HCT116 (cell line): ENCODE measurements at regions not wholly inside any gene's neighbourhood (a gene's known extent, or its start where the extent isn't known, plus 50 kb on each side); places are given as distances from the start of the nearest gene placed in this dataset.

Experiments used
- CEBPB ChIP-seq: IDR thresholded peaks from 2 replicates; pipeline ENCODE4 v1.6.1; 2012; ENCODE audit warnings: low read depth
- EZH2 ChIP-seq: fragments of 200-600 bp; sonication (generic); IDR thresholded peaks from 2 replicates; pipeline ENCODE4 v1.6.1; 2017; ENCODE audit warnings: antibody characterized with exemption, mixed run types
- EZH2phosphoT487 ChIP-seq: fragments of 200-600 bp; IDR thresholded peaks from 2 replicates; pipeline ENCODE4 v1.6.1; 2018; ENCODE audit warnings: antibody characterized with exemption, borderline replicate concordance
- POLR2A ChIP-seq: IDR thresholded peaks from 2 replicates; pipeline ENCODE4 v1.7.0; 2011; ENCODE audit warnings: borderline replicate concordance; ENCODE audit not compliant: insufficient read depth, insufficient read length; ENCODE audit errors: extremely low read depth
- POLR2AphosphoS5 ChIP-seq: IDR thresholded peaks from 2 replicates; pipeline ENCODE4 v1.6.1; 2011; ENCODE audit warnings: mild to moderate bottlenecking, low read depth, low read length, moderate library complexity
- SIN3A ChIP-seq: IDR thresholded peaks from 2 replicates; pipeline ENCODE4 v1.6.1; 2012; ENCODE audit warnings: low read depth
- SP1 ChIP-seq: IDR thresholded peaks from 2 replicates; pipeline ENCODE4 v1.6.1; 2012; ENCODE audit warnings: low read depth
- ZFX ChIP-seq: fragments of 450-650 bp; IDR thresholded peaks from 2 replicates; pipeline ENCODE4 v1.6.1; 2017
- TF ChIP-seq, protein P1 (sequence below), 3 experiments: fragments of 200-600 bp in 1 of 3; sonication (generic) in 1 of 3; IDR thresholded peaks in 2 of 3; conservative IDR thresholded peaks in 1 of 3; 2 replicates each; pipeline ENCODE4 v1.5.1; 2012 to 2017; ENCODE audit warnings: low read depth in 2 of 3, low read length in 2 of 3, antibody characterized with exemption in 1 of 3, borderline replicate concordance in 1 of 3, control low read depth in 1 of 3, mild to moderate bottlenecking in 1 of 3, mixed read lengths in 1 of 3, mixed run types in 1 of 3, moderate library complexity in 1 of 3; ENCODE audit not compliant: insufficient read depth in 1 of 3
- TF ChIP-seq, protein P2 (sequence below): IDR thresholded peaks from 2 replicates; pipeline ENCODE4 v1.6.1; 2012; ENCODE audit warnings: low read depth
- TF ChIP-seq, protein P3 (sequence below): IDR thresholded peaks from 2 replicates; pipeline ENCODE4 v1.6.1; 2012
- TF ChIP-seq, protein P4 (sequence below): IDR thresholded peaks from 2 replicates; pipeline ENCODE4 v1.6.1; 2012

DNA sequence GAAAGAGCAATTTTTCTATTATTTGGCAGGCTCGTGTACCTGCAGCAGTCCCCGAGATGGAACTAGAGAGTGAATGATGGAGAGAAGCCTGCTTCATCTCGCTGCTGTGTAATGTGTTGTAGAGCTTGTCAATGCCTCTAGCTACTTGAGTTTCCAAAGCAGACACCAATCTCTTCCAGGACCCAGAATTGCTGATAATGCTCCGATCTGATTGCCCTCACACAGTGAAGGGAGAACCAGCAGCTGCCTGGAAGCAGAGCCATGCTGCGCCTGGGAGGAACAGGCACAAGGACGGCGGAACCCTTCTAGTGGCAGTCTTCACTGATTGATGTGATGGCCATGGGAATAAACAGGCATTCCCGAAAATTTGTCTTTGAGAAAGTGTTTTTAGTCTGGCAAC lies 288.0 kb downstream of the ICE1 start:
- TF ChIP-seq ZFX: no peak
- TF ChIP-seq, protein P1, sequence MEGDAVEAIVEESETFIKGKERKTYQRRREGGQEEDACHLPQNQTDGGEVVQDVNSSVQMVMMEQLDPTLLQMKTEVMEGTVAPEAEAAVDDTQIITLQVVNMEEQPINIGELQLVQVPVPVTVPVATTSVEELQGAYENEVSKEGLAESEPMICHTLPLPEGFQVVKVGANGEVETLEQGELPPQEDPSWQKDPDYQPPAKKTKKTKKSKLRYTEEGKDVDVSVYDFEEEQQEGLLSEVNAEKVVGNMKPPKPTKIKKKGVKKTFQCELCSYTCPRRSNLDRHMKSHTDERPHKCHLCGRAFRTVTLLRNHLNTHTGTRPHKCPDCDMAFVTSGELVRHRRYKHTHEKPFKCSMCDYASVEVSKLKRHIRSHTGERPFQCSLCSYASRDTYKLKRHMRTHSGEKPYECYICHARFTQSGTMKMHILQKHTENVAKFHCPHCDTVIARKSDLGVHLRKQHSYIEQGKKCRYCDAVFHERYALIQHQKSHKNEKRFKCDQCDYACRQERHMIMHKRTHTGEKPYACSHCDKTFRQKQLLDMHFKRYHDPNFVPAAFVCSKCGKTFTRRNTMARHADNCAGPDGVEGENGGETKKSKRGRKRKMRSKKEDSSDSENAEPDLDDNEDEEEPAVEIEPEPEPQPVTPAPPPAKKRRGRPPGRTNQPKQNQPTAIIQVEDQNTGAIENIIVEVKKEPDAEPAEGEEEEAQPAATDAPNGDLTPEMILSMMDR (IDR thresholded peaks at IDR 0.05 in 2 of 3, conservative IDR thresholded peaks at IDR 0.05 in 1 of 3; ENCODE audit: borderline replicate concordance in 1 of 3, insufficient read depth in 1 of 3, low read depth in 2 of 3, low read length in 2 of 3): no peak
- no peak for TF ChIP-seq EZH2
- TF ChIP-seq POLR2A: no peak
- no peak for TF ChIP-seq EZH2phosphoT487
- TF ChIP-seq POLR2AphosphoS5: no peak
- TF ChIP-seq SP1: no peak
- no peak for TF ChIP-seq CEBPB
- TF ChIP-seq, protein P2, sequence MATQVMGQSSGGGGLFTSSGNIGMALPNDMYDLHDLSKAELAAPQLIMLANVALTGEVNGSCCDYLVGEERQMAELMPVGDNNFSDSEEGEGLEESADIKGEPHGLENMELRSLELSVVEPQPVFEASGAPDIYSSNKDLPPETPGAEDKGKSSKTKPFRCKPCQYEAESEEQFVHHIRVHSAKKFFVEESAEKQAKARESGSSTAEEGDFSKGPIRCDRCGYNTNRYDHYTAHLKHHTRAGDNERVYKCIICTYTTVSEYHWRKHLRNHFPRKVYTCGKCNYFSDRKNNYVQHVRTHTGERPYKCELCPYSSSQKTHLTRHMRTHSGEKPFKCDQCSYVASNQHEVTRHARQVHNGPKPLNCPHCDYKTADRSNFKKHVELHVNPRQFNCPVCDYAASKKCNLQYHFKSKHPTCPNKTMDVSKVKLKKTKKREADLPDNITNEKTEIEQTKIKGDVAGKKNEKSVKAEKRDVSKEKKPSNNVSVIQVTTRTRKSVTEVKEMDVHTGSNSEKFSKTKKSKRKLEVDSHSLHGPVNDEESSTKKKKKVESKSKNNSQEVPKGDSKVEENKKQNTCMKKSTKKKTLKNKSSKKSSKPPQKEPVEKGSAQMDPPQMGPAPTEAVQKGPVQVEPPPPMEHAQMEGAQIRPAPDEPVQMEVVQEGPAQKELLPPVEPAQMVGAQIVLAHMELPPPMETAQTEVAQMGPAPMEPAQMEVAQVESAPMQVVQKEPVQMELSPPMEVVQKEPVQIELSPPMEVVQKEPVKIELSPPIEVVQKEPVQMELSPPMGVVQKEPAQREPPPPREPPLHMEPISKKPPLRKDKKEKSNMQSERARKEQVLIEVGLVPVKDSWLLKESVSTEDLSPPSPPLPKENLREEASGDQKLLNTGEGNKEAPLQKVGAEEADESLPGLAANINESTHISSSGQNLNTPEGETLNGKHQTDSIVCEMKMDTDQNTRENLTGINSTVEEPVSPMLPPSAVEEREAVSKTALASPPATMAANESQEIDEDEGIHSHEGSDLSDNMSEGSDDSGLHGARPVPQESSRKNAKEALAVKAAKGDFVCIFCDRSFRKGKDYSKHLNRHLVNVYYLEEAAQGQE: no peak
- TF ChIP-seq SIN3A: no peak
- TF ChIP-seq, protein P3, sequence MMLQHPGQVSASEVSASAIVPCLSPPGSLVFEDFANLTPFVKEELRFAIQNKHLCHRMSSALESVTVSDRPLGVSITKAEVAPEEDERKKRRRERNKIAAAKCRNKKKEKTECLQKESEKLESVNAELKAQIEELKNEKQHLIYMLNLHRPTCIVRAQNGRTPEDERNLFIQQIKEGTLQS: no peak
- TF ChIP-seq, protein P4, sequence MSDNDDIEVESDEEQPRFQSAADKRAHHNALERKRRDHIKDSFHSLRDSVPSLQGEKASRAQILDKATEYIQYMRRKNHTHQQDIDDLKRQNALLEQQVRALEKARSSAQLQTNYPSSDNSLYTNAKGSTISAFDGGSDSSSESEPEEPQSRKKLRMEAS: no peak
